GM12873 (cell line): ENCODE measurements at regions not wholly inside any gene's neighbourhood (a gene's known extent, or its start where the extent isn't known, plus 50 kb on each side); places are given as distances from the start of the nearest gene placed in this dataset.

Experiments used
- TF ChIP-seq, protein P1 (sequence below): IDR thresholded peaks from 2 replicates; pipeline ENCODE4 v1.5.1; 2012; ENCODE audit warnings: low read depth, mild to moderate bottlenecking, moderate library complexity, low read length, control low read depth; ENCODE audit not compliant: insufficient read depth; ENCODE audit errors: missing control alignments

DNA sequence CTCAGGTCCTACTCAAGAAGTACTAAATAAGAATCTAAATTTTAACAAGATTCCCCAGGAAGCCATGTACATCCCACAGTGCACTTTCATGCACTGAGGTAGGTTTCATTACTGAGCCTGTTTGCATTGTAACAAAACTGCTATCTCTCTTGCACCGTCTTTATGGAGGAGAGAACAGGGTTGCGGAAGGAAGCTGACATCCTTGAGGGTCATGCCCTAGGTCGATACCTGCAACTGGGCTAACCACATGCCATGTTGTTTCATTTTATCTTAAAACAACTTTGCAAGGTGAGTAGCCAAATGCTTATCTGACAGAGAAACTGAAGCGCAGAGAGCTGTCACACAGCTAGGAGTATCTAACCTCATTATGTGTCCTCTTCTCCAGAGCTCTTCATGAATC, 656.3 kb upstream of the TENM4 start:
- TF ChIP-seq, protein P1, sequence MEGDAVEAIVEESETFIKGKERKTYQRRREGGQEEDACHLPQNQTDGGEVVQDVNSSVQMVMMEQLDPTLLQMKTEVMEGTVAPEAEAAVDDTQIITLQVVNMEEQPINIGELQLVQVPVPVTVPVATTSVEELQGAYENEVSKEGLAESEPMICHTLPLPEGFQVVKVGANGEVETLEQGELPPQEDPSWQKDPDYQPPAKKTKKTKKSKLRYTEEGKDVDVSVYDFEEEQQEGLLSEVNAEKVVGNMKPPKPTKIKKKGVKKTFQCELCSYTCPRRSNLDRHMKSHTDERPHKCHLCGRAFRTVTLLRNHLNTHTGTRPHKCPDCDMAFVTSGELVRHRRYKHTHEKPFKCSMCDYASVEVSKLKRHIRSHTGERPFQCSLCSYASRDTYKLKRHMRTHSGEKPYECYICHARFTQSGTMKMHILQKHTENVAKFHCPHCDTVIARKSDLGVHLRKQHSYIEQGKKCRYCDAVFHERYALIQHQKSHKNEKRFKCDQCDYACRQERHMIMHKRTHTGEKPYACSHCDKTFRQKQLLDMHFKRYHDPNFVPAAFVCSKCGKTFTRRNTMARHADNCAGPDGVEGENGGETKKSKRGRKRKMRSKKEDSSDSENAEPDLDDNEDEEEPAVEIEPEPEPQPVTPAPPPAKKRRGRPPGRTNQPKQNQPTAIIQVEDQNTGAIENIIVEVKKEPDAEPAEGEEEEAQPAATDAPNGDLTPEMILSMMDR: no peak

DNA sequence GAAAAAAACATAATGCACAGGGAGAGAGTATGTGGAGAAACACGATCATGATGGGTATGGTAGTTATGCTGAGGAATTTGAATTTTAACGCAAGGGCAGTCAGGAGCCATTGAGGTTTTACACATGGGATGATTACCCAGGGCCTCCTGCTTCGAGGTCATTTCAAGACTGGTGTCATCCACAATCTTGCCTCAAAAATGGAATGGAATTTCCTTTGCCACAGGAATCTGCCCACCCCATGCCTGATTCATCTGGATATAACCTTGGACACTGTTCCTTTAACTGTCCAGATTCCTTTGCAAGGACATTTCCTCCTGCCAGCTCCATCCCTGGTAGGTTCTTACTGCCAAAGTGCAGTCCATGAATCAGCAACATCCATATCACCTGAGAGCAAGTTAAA, 655.9 kb upstream of the TENM4 start:
- TF ChIP-seq, protein P1: no peak

DNA sequence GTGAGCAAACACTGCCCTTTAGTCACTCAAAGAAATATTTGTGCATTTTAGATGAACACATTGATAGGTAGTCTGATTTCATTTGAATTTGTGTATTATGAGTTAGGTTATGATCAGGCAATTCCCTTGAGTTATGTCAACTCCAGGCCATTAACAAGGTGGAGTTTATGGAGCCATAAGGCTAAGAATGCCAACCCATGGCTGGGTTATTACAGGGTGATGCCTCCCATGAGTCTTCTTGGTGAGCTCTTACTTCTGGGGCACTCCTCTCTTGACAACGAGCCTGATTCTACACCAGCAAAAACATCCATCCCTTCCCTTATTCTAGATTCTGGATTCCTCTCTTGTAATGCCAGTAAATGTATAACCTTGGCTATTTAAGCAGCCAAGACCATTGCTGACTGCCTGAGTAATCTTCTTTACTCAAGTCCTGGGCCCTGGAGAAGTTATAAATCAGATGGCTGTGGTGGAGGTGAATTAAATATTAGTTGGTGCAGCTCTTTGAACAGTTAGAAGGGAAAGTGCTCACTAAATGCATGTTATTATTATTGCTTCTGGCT, 645.7 kb upstream of the TENM4 start:
- TF ChIP-seq, protein P1: no peak

DNA sequence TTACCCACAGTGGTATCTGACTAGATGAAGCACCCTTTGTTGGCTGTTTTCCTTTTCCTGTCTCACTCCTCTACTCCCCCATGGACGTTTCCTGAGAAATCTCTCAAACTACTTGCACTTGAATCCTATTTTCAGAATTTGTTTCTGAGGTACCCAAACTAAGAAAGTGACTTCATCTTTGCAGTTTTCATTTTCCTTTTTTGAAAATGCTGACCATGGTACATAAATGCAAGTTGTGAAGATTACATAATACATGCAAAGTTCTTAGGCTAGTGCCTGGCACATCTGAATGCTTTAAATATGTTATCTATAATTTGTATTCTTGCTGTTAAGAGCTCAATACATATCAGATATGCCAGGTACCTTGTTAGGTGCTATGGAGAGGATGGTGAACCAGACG, 644.7 kb upstream of the TENM4 start:
- TF ChIP-seq, protein P1: no peak

DNA sequence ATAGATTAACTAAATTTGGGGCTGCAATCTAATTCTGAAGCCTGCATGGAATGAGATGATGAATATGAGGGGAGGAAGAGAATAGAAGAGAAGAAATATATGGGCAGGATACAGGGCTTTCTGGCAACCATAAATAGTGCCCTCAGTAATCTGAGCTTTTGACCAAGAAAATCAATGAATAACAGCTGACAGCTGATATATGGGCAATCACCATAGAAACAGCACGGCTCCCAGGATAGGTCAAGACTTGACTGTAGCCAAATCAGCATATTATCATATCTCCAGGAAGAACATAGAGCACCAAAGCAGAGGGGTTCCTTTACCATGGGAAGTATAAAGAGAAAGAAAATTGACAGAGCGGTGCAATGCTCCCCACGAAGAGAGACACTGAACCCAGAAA, 643.8 kb upstream of the TENM4 start:
- TF ChIP-seq, protein P1: no peak

DNA sequence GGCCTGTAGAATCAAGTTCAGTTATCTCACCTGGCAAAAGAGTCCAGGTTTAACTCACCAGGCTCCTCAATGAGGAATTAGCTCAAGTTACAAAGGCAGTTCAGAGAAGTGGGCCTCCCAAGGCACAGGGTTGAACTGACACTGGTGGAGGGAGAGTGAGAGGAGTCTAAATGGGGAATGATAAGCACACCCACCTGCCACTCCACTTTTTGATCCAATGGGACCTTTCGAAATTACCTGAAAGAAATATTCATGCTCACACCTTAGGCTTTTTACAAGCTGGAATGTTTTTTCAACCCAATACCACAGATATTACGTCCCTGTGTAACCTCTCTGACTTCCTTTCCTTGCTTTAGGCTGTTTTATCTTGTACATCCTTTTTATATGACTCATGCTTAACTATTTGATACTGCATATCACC, 642.7 kb upstream of the TENM4 start:
- TF ChIP-seq, protein P1: no peak

DNA sequence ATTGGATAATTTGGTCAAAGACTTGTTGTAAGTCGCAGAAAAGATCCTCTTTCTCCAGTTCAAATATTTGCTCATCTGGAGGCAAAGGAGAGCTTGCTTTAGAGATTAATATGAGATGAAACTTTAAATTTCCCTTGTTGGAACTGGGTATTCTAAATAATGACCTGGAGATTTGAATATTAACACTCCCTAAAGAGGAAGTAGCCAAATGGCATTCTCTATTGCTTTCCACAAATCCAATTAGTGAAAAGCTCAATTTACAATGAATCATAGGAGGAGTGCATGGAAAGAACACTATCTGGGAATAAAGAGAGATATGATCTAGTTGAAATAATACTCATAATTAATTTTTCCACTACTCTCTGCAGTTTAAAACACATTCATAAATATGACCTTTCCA, 641.6 kb upstream of the TENM4 start:
- TF ChIP-seq, protein P1: no peak

DNA sequence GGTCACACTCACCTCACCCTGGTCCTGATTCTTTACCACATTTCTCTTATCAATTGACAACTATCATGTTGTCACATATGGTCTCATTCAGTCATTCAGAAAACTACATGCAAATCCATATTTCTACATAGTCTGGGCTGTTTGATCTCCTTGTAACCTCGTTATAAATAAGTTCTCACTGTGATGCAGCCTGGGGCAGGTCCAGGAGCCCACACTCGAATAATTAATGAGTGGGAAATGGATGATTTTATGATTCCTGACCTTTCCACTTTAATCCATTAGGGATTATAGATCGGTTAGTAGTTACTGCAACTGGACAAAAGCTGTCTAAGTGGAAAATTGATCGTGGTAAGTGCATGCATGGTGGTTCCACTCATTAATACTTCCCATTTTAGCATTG, 636.3 kb upstream of the TENM4 start:
- TF ChIP-seq, protein P1: no peak
